NCI-H524 treated with DMSO at 0.1 percent for 48 hours (cell line): ENCODE measurements at regions not wholly inside any gene's neighbourhood (a gene's known extent, or its start where the extent isn't known, plus 50 kb on each side); places are given as distances from the start of the nearest gene placed in this dataset.

ENCODE experiments used
- DNase-seq: peaks from one replicate; lab custom pipeline; 2025; lab: John Stamatoyannopoulos, UW

GRCh38 chr11:19595840-19596751 is 116.5 kb upstream of the NAV2 start:
- no peak for DNase-seq

- DNase-seq: no peak
Measured at GRCh38 chr11:19595499-19595839, 117.2 kb upstream of the NAV2 start.

- no peak for DNase-seq
Measured at GRCh38 chr11:19594326-19594725, 118.3 kb upstream of the NAV2 start.

DNA sequence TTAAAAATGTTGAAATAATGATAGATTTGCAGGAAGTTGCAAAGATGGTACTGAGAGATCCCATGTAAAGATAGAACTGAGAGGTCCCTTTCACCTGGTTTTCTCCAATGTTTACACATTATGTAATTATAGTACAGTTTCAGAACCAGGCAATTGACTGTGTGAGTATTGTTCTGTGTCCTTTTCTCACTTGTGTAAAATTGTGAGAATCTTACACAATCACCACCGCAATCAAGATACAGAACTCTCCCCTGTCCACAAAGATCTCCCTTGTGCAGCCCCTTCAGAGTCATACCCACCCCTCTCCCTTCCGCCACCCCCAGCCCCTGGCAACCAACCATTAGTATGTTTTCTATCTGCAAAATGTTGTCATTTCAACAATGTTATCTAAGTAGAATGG is 119.8 kb upstream of the NAV2 start:
- no peak for DNase-seq

DNA sequence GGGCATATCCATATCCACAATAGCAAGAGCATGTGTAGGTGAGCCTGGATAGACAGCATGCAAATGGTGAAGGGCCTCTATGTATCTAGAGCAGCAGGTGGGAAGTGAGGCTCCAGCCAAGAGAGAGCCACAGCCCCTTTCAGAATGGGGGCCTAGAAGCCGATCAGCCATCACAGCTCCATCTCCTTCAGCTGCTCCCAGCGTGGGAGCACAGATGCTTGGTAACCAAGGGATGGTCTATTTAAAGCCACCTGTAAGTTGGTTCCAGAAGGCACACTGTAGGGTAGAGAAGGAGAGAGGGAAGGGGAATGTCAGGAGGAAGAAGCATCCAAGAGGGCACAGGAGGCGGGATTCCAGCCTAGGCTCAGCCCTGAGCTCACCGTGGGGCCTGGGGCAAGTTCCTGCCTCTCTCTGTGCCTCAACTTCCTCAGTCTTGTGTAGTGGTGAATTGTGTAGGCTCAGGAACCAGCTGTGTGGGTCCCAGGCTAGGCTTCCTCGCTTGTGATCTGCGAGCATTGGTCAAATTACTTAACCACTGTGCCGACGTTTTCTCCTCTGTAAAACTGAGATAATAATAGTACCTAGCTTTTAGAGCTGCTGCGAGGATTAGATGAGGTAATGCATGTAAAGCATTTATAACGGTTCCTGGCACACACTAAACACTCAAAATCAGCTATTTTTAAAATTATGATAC is 122.9 kb upstream of the NAV2 start:
- no peak for DNase-seq

DNA sequence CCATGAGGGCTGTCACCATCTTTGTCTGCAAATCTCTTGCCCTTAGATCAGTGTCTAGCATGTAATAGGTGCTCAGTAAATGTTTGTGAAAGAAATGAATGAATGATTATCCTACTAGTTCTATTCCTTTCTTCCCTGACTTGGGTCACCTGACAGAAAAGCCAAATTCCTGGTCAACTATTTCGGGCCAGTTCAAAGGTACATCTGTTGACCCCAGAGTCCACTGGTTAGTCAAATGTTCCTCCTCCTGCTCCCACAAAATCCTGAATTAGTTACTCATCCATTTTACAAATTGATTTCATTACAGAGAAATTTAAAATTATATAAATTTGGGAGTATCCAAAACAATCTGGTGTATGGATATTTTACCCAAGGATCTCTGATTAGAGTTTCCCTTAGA is 124.7 kb upstream of the NAV2 start:
- no peak for DNase-seq

DNA sequence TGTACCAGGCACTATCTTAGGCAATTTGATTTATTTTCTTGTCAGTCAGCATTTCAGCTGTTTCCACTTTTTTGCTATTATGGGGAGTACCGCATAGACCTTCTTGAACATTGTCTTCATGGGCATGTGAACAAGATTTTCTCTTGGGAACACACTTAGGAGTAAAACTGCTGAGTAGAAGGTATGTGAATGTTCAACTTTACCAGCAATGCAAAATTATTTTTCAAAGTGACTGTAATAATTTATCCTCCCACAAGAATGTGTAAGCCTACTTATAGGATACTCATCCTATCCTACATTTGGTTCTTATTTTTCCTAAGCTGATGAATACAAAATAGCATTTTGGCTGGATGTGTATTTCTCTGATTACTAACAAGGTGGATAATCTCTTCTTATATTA is 132.0 kb upstream of the NAV2 start:
- DNase-seq: no peak

GRCh38 chr11:19579957-19580356 is 132.7 kb upstream of the NAV2 start:
- no peak for DNase-seq

GRCh38 chr11:19578871-19579270 is 133.8 kb upstream of the NAV2 start:
- no peak for DNase-seq

DNA sequence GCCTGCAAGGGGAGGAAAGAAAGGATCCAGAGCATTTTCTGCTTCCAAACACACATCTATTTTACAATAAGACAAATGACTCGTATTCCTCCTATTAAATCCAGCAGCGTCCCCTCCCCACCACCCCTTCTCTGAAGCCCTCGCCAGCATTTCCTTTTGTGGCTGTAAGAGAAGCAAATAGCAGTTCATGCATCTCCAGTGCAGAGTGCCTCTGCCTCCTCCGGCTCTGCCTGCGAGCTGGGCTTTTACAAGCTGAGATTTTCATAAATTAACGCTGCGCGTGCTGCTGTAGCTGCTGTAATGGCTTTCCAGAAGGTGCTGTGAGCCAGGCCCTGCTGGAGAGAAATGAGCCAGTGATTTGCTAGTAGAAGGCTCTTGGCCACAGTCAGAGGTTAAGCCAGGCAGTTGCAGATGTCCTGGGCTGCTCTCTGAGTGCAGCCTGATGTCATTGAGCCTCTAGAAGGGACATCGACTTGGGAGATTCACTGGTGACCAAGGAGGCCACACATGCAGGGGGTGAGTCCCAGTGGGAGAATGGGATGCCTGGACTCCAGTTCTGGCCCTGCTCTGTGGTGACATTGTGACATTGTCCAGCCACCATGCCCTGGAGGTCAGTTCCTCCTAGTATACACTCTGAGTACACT is 134.5 kb upstream of the NAV2 start:
- no peak for DNase-seq

DNA sequence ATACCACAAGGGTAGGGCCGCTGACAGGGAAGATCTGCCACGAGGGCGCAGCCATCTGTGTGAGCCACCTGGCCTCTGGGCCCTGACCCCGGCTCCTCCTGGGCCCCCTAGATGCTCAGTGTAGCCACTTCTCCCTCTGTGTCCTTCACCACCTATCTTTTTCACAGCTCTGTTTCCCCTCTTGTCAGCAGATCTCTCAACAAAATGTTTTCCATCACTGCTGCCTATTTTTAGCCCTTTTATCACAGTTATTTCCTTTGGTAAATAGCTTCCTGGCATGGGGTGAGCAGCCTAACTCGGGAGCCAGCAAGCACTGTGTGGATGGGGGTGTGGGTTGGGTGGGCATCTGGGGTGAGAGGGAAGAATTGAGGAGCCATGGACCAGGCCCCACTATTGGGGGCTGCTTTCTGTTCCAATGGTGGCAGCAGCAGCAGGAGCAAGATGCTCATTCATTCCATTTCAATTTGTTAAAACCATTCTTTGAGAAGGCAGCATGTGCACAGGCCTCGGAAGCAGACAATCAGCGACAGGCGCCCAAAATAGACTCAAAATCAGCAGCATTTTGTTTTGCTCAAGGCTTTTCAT is 135.2 kb upstream of the NAV2 start:
- no peak for DNase-seq

DNA sequence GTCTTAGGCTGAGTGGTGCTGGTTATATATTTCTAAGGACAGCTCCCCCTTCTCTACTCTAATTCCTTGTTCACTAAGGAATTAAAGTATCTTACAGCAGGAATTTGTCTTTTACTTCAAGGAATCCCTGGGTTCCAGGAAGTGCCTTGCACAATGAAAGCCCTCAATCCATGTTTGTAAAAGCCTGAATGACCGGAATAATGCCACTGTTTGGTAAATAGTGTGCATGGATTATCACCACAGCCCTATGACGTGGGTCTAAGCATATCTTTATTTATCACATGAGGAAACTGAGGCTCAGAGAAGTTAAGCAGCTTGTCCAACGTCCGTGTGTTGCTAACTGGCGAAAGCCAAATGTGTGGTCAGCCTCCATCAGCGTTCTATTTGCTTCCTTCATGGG is 135.7 kb upstream of the NAV2 start:
- no peak for DNase-seq

- DNase-seq: no peak
Measured at GRCh38 chr11:19576054-19576453, 136.6 kb upstream of the NAV2 start.

DNA sequence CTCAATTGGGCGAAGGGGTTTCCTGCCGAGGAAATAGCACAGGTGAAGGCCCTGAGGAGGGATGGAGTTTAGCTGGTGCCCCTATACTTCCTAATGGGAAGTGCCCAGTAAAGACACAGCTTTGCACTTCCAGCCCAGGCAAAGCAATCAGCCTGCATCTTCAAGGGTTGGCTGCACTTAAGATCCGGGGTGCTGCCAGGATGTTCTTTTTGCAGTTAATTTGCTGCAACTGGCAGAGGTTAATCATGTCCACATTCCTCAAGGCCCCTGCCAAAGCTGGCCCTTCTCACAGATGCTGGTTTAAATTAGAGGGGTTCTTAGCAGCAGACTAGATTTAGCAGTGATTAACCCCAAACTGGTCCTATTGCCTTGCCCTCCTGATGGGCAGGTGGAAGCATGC is 137.7 kb upstream of the NAV2 start:
- no peak for DNase-seq

DNA sequence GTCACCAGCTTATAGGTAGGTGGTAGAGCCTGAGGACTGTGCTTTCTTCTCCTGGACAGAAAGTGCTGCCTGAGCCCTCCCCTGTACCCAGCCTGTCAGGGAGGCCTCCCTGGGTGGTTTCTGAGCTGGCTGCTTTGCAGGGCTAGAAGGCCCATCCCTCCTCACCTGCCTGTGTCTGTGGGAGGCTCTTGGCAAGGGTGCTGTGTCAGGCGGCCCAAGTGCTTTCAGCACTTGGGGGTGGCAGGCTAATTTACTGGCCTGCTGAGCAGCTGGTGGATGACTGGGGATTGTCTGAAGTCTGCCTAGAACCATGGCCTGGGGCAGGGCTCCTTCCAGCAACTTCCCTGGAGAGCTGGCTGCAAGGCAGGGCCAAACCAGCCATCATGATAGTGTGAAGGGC is 139.0 kb upstream of the NAV2 start:
- DNase-seq: no peak

GRCh38 chr11:19571906-19572305 is 140.7 kb upstream of the NAV2 start:
- no peak for DNase-seq

GRCh38 chr11:19570889-19571288 is 141.7 kb upstream of the NAV2 start:
- no peak for DNase-seq

- no peak for DNase-seq
Measured at GRCh38 chr11:19567996-19568395, 144.6 kb upstream of the NAV2 start.

DNA sequence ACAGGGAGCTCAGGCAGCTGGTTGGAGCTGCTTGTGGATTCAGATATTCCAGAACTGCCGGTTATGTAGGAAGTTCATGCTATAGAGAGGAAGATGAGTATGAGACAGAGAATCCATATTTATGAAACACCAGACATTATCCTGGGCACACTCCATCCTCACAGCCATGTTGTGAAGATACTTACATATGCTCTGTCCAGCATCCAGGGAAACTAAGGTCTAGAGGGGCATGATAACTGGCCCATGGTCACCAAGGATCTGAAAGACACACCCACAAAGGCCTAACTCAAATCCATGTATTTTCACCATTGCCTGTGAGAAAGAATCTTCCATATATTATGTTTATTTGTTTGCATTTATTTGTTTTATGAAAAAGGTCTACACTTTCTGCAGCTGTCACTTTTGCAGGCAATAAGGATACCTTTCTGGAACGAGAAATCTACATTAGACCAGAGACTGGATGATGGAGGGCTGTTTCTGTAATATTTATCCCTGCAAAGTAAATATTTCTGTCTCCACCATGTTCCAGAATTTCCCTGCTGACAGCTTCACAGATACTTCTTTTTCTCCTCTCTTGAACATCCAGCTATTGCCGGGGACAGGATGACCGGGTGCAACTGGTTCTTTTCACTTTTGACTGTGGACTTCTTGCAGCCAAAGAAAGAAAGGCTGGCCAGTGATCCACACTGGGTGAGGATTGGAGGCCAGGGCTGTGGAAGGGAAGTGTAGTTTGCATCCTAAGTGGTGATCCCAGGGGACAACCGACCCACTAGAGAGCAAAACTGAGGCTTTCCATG is 145.9 kb upstream of the NAV2 start:
- no peak for DNase-seq

DNA sequence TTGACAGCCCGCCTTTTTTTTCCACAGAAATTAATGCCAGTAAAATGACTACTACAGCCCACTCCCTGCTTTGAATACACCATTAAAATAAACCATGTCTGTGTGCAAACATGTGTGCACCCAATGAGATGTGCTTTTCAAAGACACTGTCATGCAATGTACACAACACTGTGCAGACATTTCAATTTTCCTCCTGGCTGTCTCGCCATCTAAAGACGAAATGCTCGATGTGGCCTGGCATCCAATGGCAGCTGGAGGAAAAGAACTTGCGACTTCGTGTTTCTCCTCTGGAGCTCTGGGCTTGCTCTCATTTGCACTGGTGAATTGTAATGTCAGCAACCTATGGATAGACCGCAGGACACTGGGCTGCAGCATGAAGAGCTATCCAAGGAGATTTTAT is 147.0 kb upstream of the NAV2 start:
- no peak for DNase-seq

DNA sequence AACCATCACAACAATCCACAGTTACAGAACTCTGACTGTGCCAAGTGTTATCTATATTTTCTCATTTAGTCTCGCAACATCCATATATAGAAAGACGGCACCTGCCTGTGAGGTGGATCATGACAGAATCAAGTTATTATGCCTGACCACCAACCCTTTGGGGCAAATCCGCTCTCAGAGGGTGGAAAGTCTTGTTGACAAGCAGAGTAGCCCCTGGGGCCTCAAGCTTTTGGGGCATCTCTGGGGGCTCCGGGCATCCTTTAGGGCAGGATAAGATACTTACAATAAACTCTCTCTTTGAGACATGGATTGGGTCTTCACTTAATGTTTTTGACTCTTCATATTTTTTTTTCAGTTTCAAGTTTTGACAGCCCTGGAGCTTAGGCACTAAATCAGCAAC is 150.5 kb upstream of the NAV2 start:
- DNase-seq: no peak

DNA sequence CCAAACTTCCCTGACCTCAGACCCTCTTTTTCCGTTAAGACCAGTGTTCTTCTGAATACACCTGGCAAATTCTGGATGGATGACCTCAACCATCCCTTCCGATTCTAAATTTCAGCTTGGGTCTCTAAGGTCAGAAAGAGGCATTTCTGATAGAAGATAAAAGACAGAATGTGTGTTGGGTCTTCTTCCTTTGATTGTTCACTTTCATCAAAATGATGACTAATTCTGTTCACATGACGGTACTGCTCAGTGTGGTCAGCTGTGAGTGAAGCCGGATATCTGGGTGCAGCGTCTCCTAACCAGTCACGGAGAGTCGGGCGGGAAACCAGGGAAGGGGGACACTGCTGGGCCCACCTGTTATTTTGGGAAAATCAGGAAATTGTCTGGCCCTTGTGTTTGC is 151.6 kb upstream of the NAV2 start:
- no peak for DNase-seq
